Left colon (tissue), 2 donors: ENCODE measurements at regions not wholly inside any gene's neighbourhood (a gene's known extent, or its start where the extent isn't known, plus 50 kb on each side); places are given as distances from the start of the nearest gene placed in this dataset.
A peak's percentile ranks its signal among the peaks of the same experiment; 100 is the strongest.

Experiments
- ATAC-seq: fragments of 200-7000 bp; cut with Tn5 transposase; one replicate; pipeline ENCODE4 v1.9.1; 2020; ENCODE audit warnings: mild to moderate bottlenecking, moderate library complexity
- DNase-seq, 2 donors: peaks; one replicate each; pipeline ENCODE4 v3.0.0-alpha.2; 2020
- intact Hi-C, 2 donors: fragments of 100-400 bp; cut with DNase I in 1 of 2; cut with micrococcal nuclease in 1 of 2; formaldehyde crosslinking; loops; one replicate each; pipeline versions ENCODE4 v1.11.2 to v1.14.0; 2022; cut with DNase I, micrococcal nuclease
- donor health status: DM: no; HTN: no; CAD: no.
- donor health status: DM: yes; HTN: yes; CAD: no.

DNA sequence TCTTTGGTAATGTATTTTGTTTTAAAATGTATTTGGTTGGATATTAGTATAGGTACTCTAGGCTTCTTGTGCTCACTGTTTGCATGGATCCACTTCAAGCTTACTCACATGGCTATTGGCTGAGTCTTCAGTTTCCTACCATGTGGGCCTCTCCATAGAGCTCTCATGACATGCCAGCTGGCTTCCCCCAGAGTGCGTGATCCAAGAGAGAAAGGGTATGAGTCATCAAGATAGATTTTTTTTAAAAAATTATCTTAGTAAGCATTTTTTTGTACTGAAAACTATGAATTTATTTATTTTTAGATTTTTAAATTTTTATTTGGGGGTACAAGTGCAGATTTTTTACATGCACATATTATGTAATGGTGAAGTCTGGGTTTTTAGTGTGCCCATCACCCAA lies 219.1 kb upstream of the AMOT start:
- intact Hi-C loops = no loop called here
- no peak for DNase-seq
- ATAC-seq = no peak

DNA sequence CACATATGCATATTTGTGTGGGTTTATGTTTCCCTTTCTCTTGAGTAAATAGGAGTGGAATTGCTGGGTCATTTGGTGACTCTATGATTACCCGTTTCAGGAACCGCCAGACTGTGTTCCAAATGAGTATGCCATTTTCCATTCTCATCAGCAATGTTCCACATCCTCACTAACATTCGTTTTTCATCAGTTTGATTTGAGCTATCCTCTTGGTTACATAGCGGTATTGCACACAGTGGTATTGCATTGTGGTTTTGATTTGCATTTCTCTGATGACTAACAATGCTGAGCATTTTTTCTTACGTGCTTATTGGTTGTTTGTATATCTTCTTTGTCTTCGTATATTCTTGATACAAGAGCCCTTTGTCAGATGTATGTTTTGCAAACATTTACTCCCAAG lies 218.0 kb upstream of the AMOT start:
- intact Hi-C loops = no loop called here
- no peak for ATAC-seq
- no peak for DNase-seq

DNA sequence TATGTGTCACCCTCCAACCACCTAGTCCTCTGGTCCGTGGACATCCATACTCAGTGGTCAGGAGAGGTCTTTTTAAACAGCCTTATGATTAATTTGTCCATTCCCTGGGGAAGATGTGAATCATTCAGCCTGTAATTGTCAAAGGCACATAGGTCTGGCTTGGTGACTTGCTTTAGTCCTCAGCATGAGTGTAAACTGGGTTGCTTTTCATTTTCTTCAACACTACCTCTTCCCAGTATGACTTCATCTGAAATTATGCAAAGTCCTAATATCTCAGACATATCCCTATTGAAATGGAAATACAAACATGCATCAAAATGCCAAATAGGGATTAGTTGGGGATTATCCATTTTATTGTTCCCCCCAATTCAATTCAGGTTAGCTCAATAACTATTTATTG lies 208.3 kb upstream of the AMOT start:
- ATAC-seq (no peak), DNase-seq (no peak)
- intact Hi-C loops = no loop called here

- ATAC-seq = no peak
- intact Hi-C loops = no loop called here
Observed at GRCh38 chrX:113048480-113048879, 207.8 kb upstream of the AMOT start.

GRCh38 chrX:113033966-113034680 lies 193.5 kb upstream of the AMOT start:
- intact Hi-C loops = no loop called here

More at GRCh38 chrX:113048480-113048879, 207.8 kb upstream of the AMOT start:
- DNase-seq = no peak

DNA sequence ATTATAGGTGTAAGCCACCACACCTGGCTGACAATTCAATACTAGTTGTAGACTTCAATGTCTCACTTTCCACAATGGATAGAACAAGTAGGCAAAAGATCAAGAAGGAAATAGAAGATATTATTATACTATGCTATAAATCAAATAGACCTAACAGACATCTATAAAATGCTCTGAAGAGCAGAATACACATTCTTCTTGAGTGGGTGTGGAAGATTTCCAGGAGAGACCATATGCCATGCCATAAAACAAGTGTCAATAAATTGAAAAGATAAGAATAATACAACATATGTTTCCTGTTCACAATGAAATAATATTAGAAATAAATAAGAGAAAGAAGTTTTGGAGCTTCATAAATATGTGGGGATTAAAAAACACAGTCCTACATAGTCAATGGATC lies 179.3 kb upstream of the AMOT start:
- intact Hi-C loops = no loop called here
- ATAC-seq (peak; percentile 59), DNase-seq (no peak)

More at GRCh38 chrX:113033966-113034680, 193.5 kb upstream of the AMOT start:
- DNase-seq (no peak), ATAC-seq (no peak)

GRCh38 chrX:113009837-113010236 lies 169.2 kb upstream of the AMOT start:
- intact Hi-C loops = no loop called here
- DNase-seq (no peak), ATAC-seq (no peak)

DNA sequence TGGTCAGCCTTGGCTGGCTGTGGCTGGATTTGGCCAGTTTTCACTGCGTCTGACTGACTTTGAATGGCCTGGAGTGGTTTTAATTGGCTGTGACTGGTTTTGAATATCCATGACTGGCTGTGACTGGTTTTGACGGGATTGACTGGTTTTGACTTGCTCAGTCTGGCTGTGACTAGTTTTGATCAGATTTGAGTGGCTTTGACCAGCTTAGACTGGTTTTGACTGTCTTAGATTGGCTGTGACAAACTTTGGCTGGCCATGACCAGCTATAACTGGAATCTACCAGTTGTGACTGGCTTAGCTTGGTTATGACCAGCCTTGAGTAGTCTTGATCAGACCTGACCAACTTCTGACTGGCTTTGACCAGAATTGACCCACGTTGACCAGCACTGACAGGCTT lies 168.4 kb upstream of the AMOT start:
- intact Hi-C loops = no loop called here
- ATAC-seq = no peak

DNA sequence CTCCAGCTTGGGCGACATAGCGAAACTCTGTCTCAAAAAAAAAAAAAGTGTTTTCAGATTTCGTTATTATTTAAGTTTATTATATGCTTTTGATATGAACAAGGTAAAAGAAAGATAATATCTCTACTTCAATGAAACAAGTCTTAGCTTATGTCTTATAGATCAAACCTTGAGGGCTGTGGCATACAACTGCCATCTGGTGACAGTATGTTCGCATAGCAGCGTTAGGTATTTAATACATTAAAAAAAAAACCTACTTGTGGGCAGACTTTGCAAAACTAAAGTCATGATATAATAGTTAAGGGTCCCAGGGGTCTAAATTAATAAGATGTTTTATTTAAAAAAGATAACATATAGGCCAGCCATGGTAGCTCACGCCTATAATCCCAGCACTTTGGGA lies 161.2 kb upstream of the AMOT start:
- ATAC-seq = no peak
- intact Hi-C loops = no loop called here

More for the DNA sequence above, 168.4 kb upstream of the AMOT start:
- DNase-seq = no peak

DNA sequence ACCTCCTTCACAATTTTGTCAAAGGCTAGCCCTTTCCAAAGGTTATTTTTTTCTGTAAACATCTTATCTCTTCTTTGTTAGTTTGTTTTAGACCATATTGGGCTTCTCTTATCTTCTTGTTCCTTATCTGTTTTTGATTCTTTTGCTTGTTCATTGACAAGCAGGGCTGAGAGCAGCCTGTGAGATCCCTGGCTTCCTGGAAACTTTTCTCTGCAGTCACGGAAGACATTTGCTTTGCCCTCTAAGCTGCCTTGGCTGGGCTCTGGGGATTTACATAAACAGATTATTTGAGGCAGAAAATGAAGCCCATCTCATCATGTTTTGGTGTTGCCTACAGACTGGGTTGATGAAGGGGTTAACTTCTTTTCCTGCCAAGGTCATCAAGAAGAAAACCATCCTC lies 157.4 kb upstream of the AMOT start:
- no peak for ATAC-seq
- intact Hi-C loops = no loop called here
- no peak for DNase-seq

More for the DNA sequence above, 161.2 kb upstream of the AMOT start:
- DNase-seq = no peak

GRCh38 chrX:112991801-112992200 lies 151.2 kb upstream of the AMOT start:
- ATAC-seq = no peak
- no peak for DNase-seq
- intact Hi-C loops = no loop called here

GRCh38 chrX:112979879-112980278 lies 139.2 kb upstream of the AMOT start:
- DNase-seq = no peak
- intact Hi-C loops = no loop called here
- no peak for ATAC-seq

- ATAC-seq (no peak), DNase-seq (no peak)
- intact Hi-C loops = no loop called here
Observed at GRCh38 chrX:112968351-112969133, 127.9 kb upstream of the AMOT start.

DNA sequence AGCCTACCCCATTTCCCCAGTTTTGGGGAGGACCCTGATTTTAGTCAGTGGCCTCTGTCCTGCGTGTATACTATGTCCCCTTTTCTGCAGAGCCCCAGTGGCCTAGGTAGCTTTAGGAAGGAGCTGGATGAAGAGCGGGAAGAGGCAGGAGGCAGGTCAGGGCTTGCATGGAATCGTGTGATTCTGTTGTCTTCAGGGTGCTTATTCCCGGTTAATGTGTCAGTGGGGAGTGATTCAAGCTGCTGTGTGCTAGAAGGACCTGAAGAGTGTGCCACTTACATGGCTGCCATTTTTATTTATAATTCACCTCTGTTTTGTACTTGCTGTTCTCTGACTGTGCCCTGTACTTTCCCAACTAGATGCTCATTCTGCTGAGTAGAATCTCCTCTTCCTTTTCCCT lies 127.3 kb upstream of the AMOT start:
- DNase-seq (no peak), ATAC-seq (no peak)
- intact Hi-C loops = no loop called here

DNA sequence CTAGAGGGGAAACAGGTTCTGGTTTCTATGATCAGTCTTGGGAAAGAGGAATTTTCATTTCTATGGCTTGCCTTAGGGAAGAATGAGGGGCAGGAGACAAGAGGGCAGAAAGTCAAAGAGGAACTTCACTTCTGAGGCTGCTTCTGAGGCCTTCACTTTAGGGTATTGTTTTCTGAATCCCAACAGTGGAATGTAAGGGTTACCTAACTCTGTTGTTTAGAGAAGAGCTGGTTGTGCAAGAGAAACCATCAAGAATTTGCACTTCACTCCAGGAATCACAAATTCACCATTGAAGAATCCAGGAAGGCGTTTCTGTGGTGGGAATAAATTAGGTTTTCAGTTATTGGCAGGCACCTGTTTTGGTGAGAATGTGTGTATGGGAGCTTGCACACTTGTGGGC lies 126.7 kb upstream of the AMOT start:
- ATAC-seq = no peak
- DNase-seq = no peak
- intact Hi-C loops = no loop called here

- intact Hi-C loops = no loop called here
- no peak for DNase-seq
- ATAC-seq = no peak
Observed at GRCh38 chrX:112961981-112962380, 121.3 kb upstream of the AMOT start.

DNA sequence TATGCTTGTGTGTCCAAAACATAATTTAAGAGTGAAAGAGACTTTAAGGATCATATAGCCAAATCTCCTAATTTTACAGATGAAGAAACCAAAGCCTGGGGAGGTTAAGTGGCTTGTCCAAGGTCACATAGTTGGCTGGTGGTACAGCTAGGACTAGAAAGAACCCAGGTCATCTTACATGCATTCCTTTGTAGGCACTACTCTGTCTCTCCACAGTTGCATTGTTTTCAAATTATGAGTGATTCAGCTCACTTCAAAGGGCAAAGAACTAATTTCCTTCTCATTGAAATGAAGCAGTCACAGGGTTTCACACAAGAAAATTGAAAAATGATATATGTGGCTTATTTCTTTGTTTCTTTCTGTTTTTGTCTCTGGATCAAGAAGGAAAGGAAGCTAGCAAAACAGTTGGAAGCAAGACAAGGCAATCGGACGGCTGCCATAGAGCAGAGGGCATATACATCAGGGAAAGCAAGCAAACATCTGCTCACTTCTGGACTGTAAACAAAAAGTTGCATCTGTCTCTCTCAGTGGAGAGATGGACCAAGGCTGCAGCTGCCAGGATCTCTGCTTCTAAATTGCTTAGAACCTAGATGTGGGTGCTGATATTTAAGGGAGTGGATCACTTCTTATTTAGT lies 107.5 kb upstream of the AMOT start:
- no peak for ATAC-seq
- DNase-seq = no peak
- intact Hi-C loops = no loop called here

DNA sequence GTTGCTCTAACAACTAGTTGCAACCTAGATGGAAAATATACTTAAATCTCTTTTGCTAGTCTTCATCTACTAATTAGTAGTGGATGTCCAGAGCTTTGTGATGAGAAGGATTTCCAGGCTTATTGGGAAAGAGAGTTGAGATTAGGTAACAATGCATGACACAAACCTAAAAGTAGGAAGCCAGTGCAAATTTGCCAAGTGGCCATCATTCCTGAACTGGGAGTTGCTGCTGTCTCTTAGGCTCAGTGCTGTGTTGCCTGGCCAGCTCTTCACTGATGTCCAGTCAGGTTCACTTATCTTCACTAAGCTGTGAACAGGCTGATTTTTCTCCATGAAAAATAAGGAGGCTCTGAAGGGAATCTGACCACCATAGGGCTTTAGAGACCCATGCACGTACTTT lies 105.6 kb upstream of the AMOT start:
- intact Hi-C loops = no loop called here
- ATAC-seq (no peak), DNase-seq (no peak)

DNA sequence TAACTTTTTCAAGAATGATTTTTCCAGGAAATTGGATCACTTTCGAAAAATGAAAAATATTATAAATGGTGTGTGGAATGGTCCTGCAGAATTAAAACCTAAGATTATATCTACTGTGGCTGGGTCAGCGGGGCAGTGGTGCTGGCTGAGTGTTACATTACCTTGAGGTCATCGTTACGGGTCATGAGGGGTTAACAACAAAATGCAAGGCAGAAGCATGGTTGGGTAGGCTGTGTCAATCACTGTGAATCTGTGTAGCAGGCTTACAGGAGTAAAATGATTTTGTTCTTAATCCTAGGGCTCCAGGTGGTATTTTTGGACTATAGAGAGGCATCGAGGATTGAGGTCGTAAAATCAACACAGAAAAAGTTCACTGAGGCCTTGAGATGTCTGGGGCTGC lies 105.2 kb upstream of the AMOT start:
- ATAC-seq = no peak
- no peak for DNase-seq
- intact Hi-C loops = no loop called here

DNA sequence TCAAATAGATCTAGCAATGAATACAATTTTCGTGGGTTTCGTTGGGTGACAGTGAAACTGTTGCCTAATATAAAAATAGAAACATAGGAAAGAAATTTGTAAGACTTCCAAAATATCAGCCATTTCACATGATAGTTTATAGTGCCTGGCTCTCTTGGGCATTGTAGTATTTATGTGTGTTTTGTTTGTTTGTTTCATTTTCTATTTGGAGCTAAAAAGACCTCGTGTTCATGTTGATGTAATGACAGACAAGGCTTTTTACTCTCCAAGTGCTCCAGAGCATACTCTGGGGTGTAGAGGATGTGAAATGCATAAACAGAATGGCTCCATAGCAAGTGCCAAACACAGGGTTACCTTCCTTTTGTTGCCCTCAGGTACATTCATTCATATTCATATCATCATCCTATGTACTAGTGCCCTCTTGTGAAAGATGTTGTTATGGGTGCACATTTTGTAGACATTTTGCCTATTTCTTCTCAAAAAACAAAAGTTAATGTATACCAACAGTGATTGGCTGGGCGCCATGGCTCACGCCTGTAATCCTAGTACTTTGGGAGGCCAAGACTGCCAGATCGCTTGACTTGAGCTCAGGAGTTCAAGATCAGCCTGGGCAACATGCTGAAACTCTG lies 100.7 kb upstream of the AMOT start:
- ATAC-seq (peak; percentile 21), DNase-seq (peak in 1 of 2 donors; percentile 4)
- intact Hi-C loops = no loop called here
